ENCODE measurements at regions not wholly inside any gene's neighbourhood (a gene's known extent, or its start where the extent isn't known, plus 50 kb on each side); places are given as distances from the start of the nearest gene placed in this dataset.

DNA sequence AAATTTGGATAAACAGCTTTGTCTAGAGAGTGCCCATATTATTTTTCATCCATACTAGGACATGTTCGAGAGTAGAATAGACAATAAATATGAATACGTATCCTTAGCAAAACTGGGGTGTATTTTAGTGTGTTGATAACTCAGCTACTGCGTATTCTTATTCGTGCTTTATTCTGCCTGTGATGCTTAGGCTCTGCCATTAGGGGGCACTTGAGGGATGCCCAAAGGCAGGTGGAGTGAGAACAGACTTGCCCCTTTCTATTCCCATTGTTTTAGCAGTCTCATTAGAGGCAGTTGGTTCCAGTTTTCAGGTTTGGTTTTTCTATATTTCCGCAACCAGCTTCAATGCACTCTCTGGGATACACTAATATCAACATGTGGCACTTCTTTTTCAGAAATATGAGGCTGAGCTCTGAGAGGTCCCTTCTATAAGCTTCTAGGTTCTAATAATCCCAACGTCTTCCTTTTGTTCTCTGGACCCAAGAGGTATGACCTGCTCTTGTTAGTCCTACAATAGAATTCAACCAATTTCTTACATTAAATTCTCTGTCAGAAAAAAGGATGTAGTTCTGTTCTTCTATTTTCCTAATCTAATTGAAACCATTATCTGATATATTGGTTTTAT is 985.7 kb upstream of the FBXO33 start:
- DNase-seq (ENCODE audit: low spot score): peak; percentile 17
- H3K27ac ChIP-seq: no peak overlapping the region
- POLR2A ChIA-PET (ENCODE audit: low non-redundant PET): no interaction called here
- TF ChIP-seq, protein P1, sequence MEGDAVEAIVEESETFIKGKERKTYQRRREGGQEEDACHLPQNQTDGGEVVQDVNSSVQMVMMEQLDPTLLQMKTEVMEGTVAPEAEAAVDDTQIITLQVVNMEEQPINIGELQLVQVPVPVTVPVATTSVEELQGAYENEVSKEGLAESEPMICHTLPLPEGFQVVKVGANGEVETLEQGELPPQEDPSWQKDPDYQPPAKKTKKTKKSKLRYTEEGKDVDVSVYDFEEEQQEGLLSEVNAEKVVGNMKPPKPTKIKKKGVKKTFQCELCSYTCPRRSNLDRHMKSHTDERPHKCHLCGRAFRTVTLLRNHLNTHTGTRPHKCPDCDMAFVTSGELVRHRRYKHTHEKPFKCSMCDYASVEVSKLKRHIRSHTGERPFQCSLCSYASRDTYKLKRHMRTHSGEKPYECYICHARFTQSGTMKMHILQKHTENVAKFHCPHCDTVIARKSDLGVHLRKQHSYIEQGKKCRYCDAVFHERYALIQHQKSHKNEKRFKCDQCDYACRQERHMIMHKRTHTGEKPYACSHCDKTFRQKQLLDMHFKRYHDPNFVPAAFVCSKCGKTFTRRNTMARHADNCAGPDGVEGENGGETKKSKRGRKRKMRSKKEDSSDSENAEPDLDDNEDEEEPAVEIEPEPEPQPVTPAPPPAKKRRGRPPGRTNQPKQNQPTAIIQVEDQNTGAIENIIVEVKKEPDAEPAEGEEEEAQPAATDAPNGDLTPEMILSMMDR (conservative IDR thresholded peaks at IDR 0.05; ENCODE audit: low read depth): peak; percentile 60
- CTCF ChIA-PET: interaction anchor here (0.5 to 1.1 kb wide), 7 partner anchors 8 to 1410 kb away, joined by 3 to 4 read pairs (median 3); no protein-coding TSS in a partner anchor

- TF ChIP-seq, protein P1 (conservative IDR thresholded peaks at IDR 0.05; ENCODE audit: low read depth): no peak
- POLR2A ChIA-PET (ENCODE audit: low non-redundant PET): no interaction called here
- CTCF ChIA-PET: interaction anchor here (1.1 kb wide), 1 partner anchor 11 kb away, joined by 3 read pairs; no protein-coding TSS in a partner anchor
- H3K27ac ChIP-seq: no peak overlapping the region
- DNase-seq (ENCODE audit: low spot score): no peak
These were observed 984.3 kb upstream of the FBXO33 start for GRCh38 chr14:40416565-40416964.

- TF ChIP-seq, protein P1 (conservative IDR thresholded peaks at IDR 0.05; ENCODE audit: low read depth): no peak
- ChIA-PET CTCF (no interaction called here), POLR2A (ENCODE audit: low non-redundant PET) (no interaction called here)
- DNase-seq (ENCODE audit: low spot score): no peak
- no peak overlapping the region for H3K27ac ChIP-seq
These were observed 982.2 kb upstream of the FBXO33 start for GRCh38 chr14:40414386-40414785.

DNA sequence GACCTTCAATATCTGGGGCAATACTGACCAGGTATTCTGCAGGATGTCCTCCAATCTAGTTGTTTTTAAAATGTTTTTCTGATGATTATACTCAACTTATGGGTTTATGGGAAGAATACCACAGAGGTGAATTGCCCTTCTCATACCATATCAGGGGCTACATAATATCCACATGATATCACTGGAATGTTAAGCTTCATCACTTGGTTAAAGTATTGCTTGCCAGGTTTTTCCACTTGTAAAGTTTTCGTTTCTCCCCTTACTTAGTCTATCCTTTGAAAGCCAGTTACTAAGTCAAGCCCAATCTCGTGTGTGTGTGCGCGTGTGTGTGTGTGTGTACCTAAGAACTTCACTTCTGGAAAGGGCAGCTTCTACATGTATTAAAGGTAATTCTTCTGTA is 980.9 kb upstream of the FBXO33 start:
- TF ChIP-seq, protein P1 (conservative IDR thresholded peaks at IDR 0.05; ENCODE audit: low read depth): no peak
- POLR2A ChIA-PET (ENCODE audit: low non-redundant PET): no interaction called here
- no peak for DNase-seq (ENCODE audit: low spot score)
- CTCF ChIA-PET: no interaction called here
- no peak overlapping the region for H3K27ac ChIP-seq

- no peak for DNase-seq (ENCODE audit: low spot score)
- POLR2A ChIA-PET (ENCODE audit: low non-redundant PET): no interaction called here
- no peak overlapping the region for H3K27ac ChIP-seq
- CTCF ChIA-PET: no interaction called here
- TF ChIP-seq, protein P1 (conservative IDR thresholded peaks at IDR 0.05; ENCODE audit: low read depth): no peak
These were observed 978.5 kb upstream of the FBXO33 start for GRCh38 chr14:40410708-40411107.

- no peak overlapping the region for H3K27ac ChIP-seq
- TF ChIP-seq, protein P1 (conservative IDR thresholded peaks at IDR 0.05; ENCODE audit: low read depth): no peak
- ChIA-PET POLR2A (ENCODE audit: low non-redundant PET) (interaction anchor here (0.6 kb wide), 1 partner anchor 92 kb away, joined by 3 read pairs; no protein-coding TSS in a partner anchor), CTCF (interaction anchor here (0.6 kb wide), 1 partner anchor 406 kb away, joined by 3 read pairs; no protein-coding TSS in a partner anchor)
- no peak for DNase-seq (ENCODE audit: low spot score)
These were observed 970.7 kb upstream of the FBXO33 start for GRCh38 chr14:40402957-40403356.

Measured in RWPE1 (cell line).